ENCODE measurements at regions not wholly inside any gene's neighbourhood (a gene's known extent, or its start where the extent isn't known, plus 50 kb on each side); places are given as distances from the start of the nearest gene placed in this dataset.
"Not testable (repeated sequence)": the region's sequence is repeated elsewhere in the genome, so short reads cannot be mapped to it uniquely, and the experiment has no call there.

GRCh38 chr4:83213640-83214039, 71.0 kb downstream of the COQ2 start:
- DNase-seq, result no peak

- DNase-seq, result no peak
Measured at GRCh38 chr4:83212041-83212851, 72.4 kb downstream of the COQ2 start.

- no peak for DNase-seq
Measured at GRCh38 chr4:83209419-83209818, 75.2 kb downstream of the COQ2 start.

GRCh38 chr4:83208371-83209365, 75.9 kb downstream of the COQ2 start:
- DNase-seq, result peak; percentile 62

- DNase-seq, result peak; percentile 78
Measured at GRCh38 chr4:83207497-83208101, 77.0 kb downstream of the COQ2 start.

GRCh38 chr4:83205760-83206159, 78.8 kb downstream of the COQ2 start:
- DNase-seq, result no peak

- DNase-seq, result no peak
Measured at GRCh38 chr4:83204731-83205130, 79.9 kb downstream of the COQ2 start.

- DNase-seq, result no peak
Measured at GRCh38 chr4:83201761-83202160, 82.8 kb downstream of the COQ2 start.

- DNase-seq, result no peak
Measured at GRCh38 chr4:83197555-83198235, 83.2 kb upstream of the PLAC8 start.

- DNase-seq, result no peak
Measured at GRCh38 chr4:83196921-83197320, 82.4 kb upstream of the PLAC8 start.

GRCh38 chr4:83195269-83195668, 80.7 kb upstream of the PLAC8 start:
- DNase-seq, result no peak

GRCh38 chr4:83194588-83194987, 80.1 kb upstream of the PLAC8 start:
- not testable (repeated sequence) for DNase-seq

- DNase-seq, result no peak
Measured at GRCh38 chr4:83192634-83193033, 78.1 kb upstream of the PLAC8 start.

GRCh38 chr4:83191026-83191425, 76.5 kb upstream of the PLAC8 start:
- DNase-seq, result no peak

- no peak for DNase-seq
Measured at GRCh38 chr4:83189631-83190136, 75.2 kb upstream of the PLAC8 start.

- no peak for DNase-seq
Measured at GRCh38 chr4:83180431-83180968, 66.0 kb upstream of the PLAC8 start.

- DNase-seq, result no peak
Measured at GRCh38 chr4:83179205-83179604, 64.7 kb upstream of the PLAC8 start.

- DNase-seq, result no peak
Measured at GRCh38 chr4:83178029-83178428, 63.5 kb upstream of the PLAC8 start.

- DNase-seq, result no peak
Measured at GRCh38 chr4:83177182-83177581, 62.7 kb upstream of the PLAC8 start.

GRCh38 chr4:83174844-83175414, 60.4 kb upstream of the PLAC8 start:
- DNase-seq, result no peak

- no peak for DNase-seq
Measured at GRCh38 chr4:83172371-83172770, 57.8 kb upstream of the PLAC8 start.

All from fibroblast of skin of scalp (primary cell).